DMS53 treated with DMSO at 0.1 percent for 48 hours (cell line): ENCODE measurements at regions not wholly inside any gene's neighbourhood (a gene's known extent, or its start where the extent isn't known, plus 50 kb on each side); places are given as distances from the start of the nearest gene placed in this dataset.
"Not testable (repeated sequence)": the region's sequence is repeated elsewhere in the genome, so short reads cannot be mapped to it uniquely, and the experiment has no call there.

Experiments used
- DNase-seq: peaks from one replicate; lab custom pipeline; 2025; ENCODE audit not compliant: unreplicated experiment; lab: John Stamatoyannopoulos, UW

DNA sequence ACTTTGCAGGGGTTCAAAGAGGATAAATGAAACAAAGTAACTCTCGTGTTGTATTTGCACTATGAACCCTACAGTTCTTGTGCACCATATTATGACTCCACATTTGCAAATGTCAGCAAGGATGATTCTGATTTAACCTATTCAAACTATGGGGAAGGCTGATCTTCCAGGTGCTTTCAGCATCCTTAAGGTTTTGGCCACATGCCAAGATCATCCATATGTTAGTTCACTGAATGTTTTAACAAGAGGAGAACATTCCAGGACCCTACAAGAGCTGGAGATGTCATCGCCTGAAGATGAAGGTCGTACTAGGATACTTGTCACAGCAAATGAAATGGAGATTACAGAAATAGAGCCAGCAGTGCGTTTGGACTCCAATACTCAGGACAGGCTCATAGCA, 114.2 kb downstream of the DHRS2 start:
- DNase-seq = no peak

- DNase-seq = no peak
Observed at GRCh38 chr14:23751616-23752015, 115.5 kb downstream of the DHRS2 start.

DNA sequence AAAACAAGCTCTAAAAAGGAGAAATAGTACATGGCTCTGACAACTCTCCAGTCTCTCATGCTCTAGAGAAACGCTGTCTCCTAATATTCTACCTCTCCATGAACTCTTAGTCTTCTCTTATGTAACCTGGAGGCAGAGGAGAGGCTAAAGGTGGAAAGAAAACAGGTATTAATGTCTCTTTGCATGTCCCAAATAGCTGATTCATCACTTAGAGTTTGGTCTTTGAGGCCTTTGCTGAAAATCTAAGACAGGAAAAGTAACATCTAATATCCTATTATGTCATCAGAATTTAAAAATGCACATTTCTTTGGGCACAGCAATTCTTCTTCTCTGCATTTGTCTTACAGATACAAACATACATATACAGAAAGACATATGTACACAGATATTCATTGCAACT, 127.2 kb downstream of the DHRS2 start:
- no peak for DNase-seq

GRCh38 chr14:23766737-23767401, 130.7 kb downstream of the DHRS2 start:
- DNase-seq = no peak

- not testable (repeated sequence) for DNase-seq
Observed at GRCh38 chr14:23769221-23769728, 133.1 kb downstream of the DHRS2 start.

DNA sequence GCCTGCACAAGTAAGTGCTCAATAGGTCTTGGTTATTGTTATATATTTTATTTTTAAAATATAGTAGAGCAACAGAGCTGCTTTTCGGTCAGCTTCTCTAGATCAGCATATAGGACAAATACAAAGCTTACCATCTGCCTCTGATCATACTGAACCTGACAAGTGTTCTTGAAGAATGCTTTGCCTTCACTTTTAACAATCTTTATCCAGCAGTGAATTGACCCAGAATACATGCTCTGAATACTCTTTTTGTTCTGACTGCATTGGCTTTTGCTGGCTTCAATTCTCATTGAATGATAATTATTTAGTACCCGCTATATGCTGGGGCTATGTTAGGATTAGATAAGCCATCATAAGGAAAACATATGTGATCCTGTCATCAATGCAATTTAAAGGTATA, 137.8 kb downstream of the DHRS2 start:
- DNase-seq = no peak

DNA sequence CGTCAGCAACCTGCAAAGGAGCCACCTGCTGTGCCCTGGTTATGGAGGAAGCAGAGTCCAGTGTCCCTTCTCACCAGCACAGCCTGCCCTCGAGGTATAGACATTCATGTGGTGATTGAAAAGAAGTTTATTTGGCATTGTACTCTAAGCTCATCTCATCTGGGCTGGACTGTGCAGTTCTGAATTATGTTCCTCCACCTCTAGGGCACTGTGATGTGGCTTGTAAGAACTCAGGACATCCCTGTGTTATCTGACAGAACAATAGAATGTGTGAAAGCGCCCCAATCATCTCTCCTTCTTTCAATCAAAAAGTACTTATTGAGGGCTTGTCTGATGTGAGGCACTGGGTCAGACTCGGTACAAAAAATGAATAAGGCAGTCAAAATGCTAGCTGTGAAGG, 140.1 kb downstream of the DHRS2 start:
- DNase-seq = no peak

- no peak for DNase-seq
Observed at GRCh38 chr14:23785208-23785607, 149.0 kb downstream of the DHRS2 start.

GRCh38 chr14:23787436-23787835, 151.3 kb downstream of the DHRS2 start:
- no peak for DNase-seq

- no peak for DNase-seq
Observed at GRCh38 chr14:23789696-23790095, 153.5 kb downstream of the DHRS2 start.

- DNase-seq = no peak
Observed at GRCh38 chr14:23793532-23793931, 157.4 kb downstream of the DHRS2 start.

GRCh38 chr14:23800811-23801210, 152.8 kb upstream of the DHRS4 start:
- no peak for DNase-seq

DNA sequence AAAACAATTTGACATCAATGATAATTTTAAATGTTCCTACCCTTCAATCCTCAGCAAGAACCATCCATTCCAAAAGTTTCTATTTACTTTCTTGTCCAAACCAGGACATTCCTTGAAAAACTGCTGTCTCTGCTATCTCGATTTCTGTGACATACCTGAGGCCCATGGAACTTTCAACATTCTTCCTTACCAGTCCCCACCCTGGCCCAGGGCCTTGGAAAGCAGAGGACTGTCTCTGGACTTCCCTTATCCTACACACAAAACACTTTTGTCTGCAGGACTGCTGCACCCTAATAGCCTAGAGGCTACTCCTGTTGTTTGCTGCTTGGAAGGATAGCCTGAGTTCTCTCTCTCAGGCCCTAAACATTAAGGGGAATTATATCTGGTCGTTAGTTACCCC, 151.8 kb upstream of the DHRS4 start:
- no peak for DNase-seq

- peak; percentile 4 for DNase-seq
Observed at GRCh38 chr14:23804817-23805216, 148.8 kb upstream of the DHRS4 start.

GRCh38 chr14:23805761-23806160, 147.8 kb upstream of the DHRS4 start:
- DNase-seq = no peak

DNA sequence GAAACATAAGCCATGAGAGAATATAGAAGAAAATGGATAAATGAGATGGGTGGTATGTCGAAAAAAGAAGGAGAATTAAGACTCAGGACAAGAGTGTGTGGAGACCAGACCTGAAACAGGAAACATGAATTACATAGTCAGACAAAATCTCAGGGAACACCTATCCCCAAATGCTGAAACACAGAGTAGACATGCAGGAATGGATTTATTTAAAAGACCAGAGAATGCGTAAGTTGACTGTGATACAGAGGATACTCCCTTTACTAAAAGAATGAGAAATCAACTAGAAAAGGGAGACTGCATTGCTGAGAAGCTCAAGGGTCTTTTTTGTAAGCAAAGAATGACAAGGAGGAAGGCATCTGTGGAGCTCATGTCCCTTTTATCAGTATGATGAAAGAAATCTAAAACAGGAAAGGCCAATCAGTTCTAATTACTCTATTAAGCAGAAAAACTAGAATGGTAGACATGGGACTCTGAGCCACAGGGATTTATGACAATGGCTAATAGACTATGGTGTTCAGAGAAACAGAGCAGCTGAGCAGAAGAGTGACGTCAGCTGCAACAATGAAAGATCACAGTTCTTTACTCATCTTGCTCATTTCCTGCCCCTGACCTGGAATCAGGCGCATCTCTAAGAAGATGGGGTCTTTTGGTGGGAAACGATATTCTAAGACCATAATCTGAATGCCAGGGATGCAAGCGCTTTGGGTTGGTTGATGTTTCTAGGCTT, 138.9 kb upstream of the DHRS4 start:
- no peak for DNase-seq

DNA sequence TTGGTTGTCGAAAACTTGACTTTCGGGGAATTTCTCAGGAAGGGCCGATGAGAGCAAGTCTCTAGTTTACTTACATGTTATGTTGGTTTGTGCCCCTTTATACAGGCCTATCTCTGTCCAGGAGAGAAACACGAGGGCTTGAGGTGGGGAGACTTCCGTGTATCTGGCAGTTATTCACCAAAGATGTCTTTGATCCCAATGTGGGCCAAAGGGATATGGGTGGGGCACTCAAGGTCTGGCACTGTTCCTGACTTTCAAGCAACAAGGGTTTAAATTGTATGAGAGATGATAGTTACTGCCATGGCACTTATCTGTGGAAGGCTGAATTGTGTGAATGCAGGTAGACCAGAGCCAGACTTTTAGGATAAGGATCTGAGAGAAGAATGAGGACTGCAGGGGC, 137.2 kb upstream of the DHRS4 start:
- DNase-seq = no peak

DNA sequence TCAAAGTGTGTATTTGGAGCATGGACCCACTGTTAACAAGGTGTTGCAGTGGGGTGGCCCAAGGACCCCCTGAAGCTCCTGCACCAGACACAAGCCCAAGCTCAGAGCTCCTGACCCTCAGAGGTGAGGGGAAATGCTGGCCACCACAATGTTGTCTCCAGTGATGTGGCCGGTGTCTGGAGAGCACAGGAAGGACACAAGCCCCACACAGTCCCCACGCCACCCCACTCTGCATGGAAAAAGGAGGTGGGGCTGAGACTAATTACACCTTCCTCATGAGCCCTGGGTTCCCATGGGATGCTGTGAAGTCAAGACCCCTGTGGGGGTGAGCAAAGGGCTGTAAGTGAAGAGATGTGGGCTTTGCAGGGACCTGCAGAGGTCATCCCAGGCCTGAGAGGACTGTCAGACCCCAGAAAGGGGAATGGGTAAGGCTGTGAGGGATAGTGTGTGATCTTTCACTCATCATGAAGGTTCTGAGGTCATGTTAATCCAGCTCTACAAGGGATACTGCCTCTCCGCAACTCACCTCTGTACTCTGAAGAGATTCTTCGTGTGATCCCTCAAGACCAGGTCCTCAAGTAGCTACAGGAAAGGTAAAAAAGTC, 136.3 kb upstream of the DHRS4 start:
- no peak for DNase-seq

GRCh38 chr14:23827100-23827892, 126.3 kb upstream of the DHRS4 start:
- DNase-seq = no peak

DNA sequence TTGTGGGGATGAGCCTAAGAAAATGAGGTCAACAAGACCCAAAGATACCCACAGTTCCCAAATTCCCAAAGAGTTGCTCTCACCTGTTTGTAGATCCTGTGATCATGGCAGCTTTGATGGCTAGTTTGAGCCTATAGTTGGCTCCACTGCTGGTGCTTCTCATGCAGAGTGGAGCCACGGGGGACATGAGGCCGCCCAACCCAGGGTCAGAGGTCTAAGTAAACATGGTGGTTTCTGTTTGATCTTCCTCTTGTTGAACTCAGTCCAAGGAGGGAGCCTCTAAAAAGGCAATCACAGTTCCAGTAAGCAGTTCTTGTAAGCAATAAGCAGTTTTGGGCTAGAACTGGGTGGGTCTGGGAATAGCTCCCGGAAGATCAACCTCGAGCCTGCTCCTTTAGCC, 125.6 kb upstream of the DHRS4 start:
- DNase-seq = no peak

DNA sequence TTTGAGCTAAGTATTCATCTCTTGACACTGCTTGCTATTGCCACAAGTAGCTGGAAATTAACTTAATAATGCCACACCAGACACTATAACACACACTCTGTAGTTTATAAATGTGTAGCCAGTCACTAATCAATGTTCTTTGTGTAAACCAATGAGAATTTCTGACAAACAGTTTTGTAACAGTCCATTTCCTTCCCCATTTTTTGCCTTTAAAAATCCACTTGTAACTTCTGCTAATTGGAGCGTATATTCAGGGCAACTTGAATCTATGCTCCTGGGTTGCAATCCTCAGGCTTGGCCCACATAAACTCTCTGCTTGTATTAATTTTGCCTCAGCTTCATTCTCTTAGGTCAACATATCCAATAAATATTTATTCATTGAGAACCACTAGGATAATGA, 125.0 kb upstream of the DHRS4 start:
- DNase-seq = no peak
